Subcutaneous abdominal adipose tissue (tissue), 5 donors: ENCODE measurements at regions not wholly inside any gene's neighbourhood (a gene's known extent, or its start where the extent isn't known, plus 50 kb on each side); places are given as distances from the start of the nearest gene placed in this dataset.

Experiments
- H3K27ac ChIP-seq: one replicate; pipeline ENCODE4 v1.7.0; 2013; ENCODE audit warnings: low read depth, mild to moderate bottlenecking, inconsistent platforms, low read length, moderate library complexity
- H3K27me3 ChIP-seq, 5 donors: one replicate each; pipeline ENCODE4 v1.7.0; 2013; ENCODE audit warnings: low read length in 5 of 5, inconsistent platforms in 1 of 5; ENCODE audit not compliant: control insufficient read depth in 5 of 5, insufficient read depth in 4 of 5
- H3K36me3 ChIP-seq, 5 donors: one replicate each; pipeline ENCODE4 v1.7.0; 2013; ENCODE audit warnings: low read length in 5 of 5; ENCODE audit not compliant: control insufficient read depth in 5 of 5, insufficient read depth in 5 of 5
- H3K4me1 ChIP-seq, 5 donors: one replicate each; pipeline ENCODE4 v1.7.0; 2013; ENCODE audit warnings: low read length in 5 of 5, mild to moderate bottlenecking in 3 of 5, moderate library complexity in 1 of 5; ENCODE audit not compliant: control insufficient read depth in 5 of 5, insufficient read depth in 5 of 5
- H3K4me3 ChIP-seq, 5 donors: one replicate each; pipeline ENCODE4 v1.7.0; 2013; ENCODE audit warnings: low read length in 5 of 5, low read depth in 1 of 5
- H3K9ac ChIP-seq, 5 donors: one replicate each; pipeline ENCODE4 v1.7.0; 2013; ENCODE audit warnings: low read length in 5 of 5, mild to moderate bottlenecking in 4 of 5, moderate library complexity in 3 of 5
- H3K9me3 ChIP-seq, 5 donors: one replicate each; pipeline ENCODE4 v1.7.0; 2013; ENCODE audit warnings: low read length in 5 of 5; ENCODE audit not compliant: control insufficient read depth in 5 of 5
- donor health status: healthy.
- donor health status: healthy.
- donor health status: healthy.
- donor health status: healthy.
- donor health status: healthy.

GRCh38 chr10:128289621-128290020 lies 163.4 kb upstream of the MKI67 start:
- no peaks in the 10 kb centered on the region for H3K4me1 ChIP-seq
- H3K27me3 ChIP-seq: peaks cover 0 to 36% (median 19%) of the 10 kb centered on the region in 5 donors
- peaks cover 4 to 30% (median 19%) of the 10 kb centered on the region in 5 donors for H3K9me3 ChIP-seq
- no peak overlapping the region for H3K27ac ChIP-seq
- H3K4me3 ChIP-seq: no peak overlapping the region
- no peak overlapping the region for H3K9ac ChIP-seq
- H3K36me3 ChIP-seq: no peaks in the 10 kb centered on the region

- Histone ChIP-seq H3K36me3 (no peaks in the 10 kb centered on the region), H3K27ac (no peak overlapping the region), H3K9ac (no peak overlapping the region), H3K4me3 (no peak overlapping the region), H3K27me3 (peaks cover 0 to 16% (median 4%) of the 10 kb centered on the region in 5 donors), H3K9me3 (peaks cover 4 to 23% (median 17%) of the 10 kb centered on the region in 5 donors), H3K4me1 (peaks cover 0 to 5% (median 0%) of the 10 kb centered on the region in 5 donors)
These were observed 168.8 kb upstream of the MKI67 start for GRCh38 chr10:128295003-128295402.

GRCh38 chr10:128296253-128297007 lies 170.2 kb upstream of the MKI67 start:
- Histone ChIP-seq H3K27me3 (peaks cover 0 to 16% (median 0%) of the 10 kb centered on the region in 5 donors), H3K4me3 (no peak overlapping the region), H3K9ac (no peak overlapping the region), H3K36me3 (no peaks in the 10 kb centered on the region), H3K27ac (no peak overlapping the region), H3K4me1 (peaks cover 0 to 5% (median 0%) of the 10 kb centered on the region in 5 donors), H3K9me3 (peaks cover 2 to 9% (median 5%) of the 10 kb centered on the region in 5 donors)

GRCh38 chr10:128297709-128298378 lies 171.6 kb upstream of the MKI67 start:
- Histone ChIP-seq H3K27ac (no peak overlapping the region), H3K9ac (no peak overlapping the region), H3K27me3 (peaks cover 0 to 16% (median 0%) of the 10 kb centered on the region in 5 donors), H3K4me3 (no peak overlapping the region), H3K4me1 (peaks cover 0 to 5% (median 0%) of the 10 kb centered on the region in 5 donors), H3K36me3 (no peaks in the 10 kb centered on the region), H3K9me3 (peaks cover 0 to 10% (median 5%) of the 10 kb centered on the region in 5 donors)

- Histone ChIP-seq H3K4me1 (peaks cover 0 to 5% (median 0%) of the 10 kb centered on the region in 5 donors), H3K36me3 (no peaks in the 10 kb centered on the region), H3K9me3 (peaks cover 0 to 10% (median 5%) of the 10 kb centered on the region in 5 donors), H3K27me3 (peaks cover 0 to 16% (median 0%) of the 10 kb centered on the region in 5 donors), H3K27ac (no peak overlapping the region), H3K4me3 (no peak overlapping the region), H3K9ac (no peak overlapping the region)
These were observed 172.4 kb upstream of the MKI67 start for GRCh38 chr10:128298587-128298986.

GRCh38 chr10:128300290-128300824 lies 174.1 kb upstream of the MKI67 start:
- peaks cover 0 to 10% (median 5%) of the 10 kb centered on the region in 5 donors for H3K9me3 ChIP-seq
- H3K27me3 ChIP-seq: peaks cover 0 to 16% (median 0%) of the 10 kb centered on the region in 5 donors
- H3K27ac ChIP-seq: no peak overlapping the region
- H3K36me3 ChIP-seq: no peaks in the 10 kb centered on the region
- H3K4me1 ChIP-seq: peaks cover 0 to 5% (median 0%) of the 10 kb centered on the region in 5 donors
- H3K4me3 ChIP-seq: no peak overlapping the region
- H3K9ac ChIP-seq: no peak overlapping the region

GRCh38 chr10:128301051-128301450 lies 174.8 kb upstream of the MKI67 start:
- Histone ChIP-seq H3K4me3 (no peak overlapping the region), H3K9me3 (peaks cover 0 to 10% (median 5%) of the 10 kb centered on the region in 5 donors), H3K36me3 (no peaks in the 10 kb centered on the region), H3K9ac (no peak overlapping the region), H3K4me1 (peaks cover 0 to 5% (median 0%) of the 10 kb centered on the region in 5 donors), H3K27me3 (peaks cover 0 to 16% (median 0%) of the 10 kb centered on the region in 5 donors), H3K27ac (no peak overlapping the region)

GRCh38 chr10:128302808-128303207 lies 176.6 kb upstream of the MKI67 start:
- no peak overlapping the region for H3K9ac ChIP-seq
- peaks cover 0 to 2% (median 0%) of the 10 kb centered on the region in 5 donors for H3K4me1 ChIP-seq
- peaks cover 0 to 7% (median 0%) of the 10 kb centered on the region in 5 donors for H3K27me3 ChIP-seq
- no peak overlapping the region for H3K27ac ChIP-seq
- H3K4me3 ChIP-seq: no peak overlapping the region
- H3K36me3 ChIP-seq: no peaks in the 10 kb centered on the region
- H3K9me3 ChIP-seq: peaks cover 0 to 10% (median 5%) of the 10 kb centered on the region in 5 donors

- Histone ChIP-seq H3K27ac (no peak overlapping the region), H3K36me3 (no peaks in the 10 kb centered on the region), H3K4me1 (no peaks in the 10 kb centered on the region), H3K27me3 (peaks cover 0 to 8% (median 4%) of the 10 kb centered on the region in 5 donors), H3K4me3 (no peak overlapping the region), H3K9ac (no peak overlapping the region), H3K9me3 (peaks cover 0 to 10% (median 5%) of the 10 kb centered on the region in 5 donors)
These were observed 178.0 kb upstream of the MKI67 start for GRCh38 chr10:128304271-128304670.
